GM12878 (cell line): ENCODE measurements at regions not wholly inside any gene's neighbourhood (a gene's known extent, or its start where the extent isn't known, plus 50 kb on each side); places are given as distances from the start of the nearest gene placed in this dataset.

Experiments used
- ATAC-seq: fragments of 200-7000 bp; cut with Tn5 transposase; 3 replicates; pipeline ENCODE4 v1.9.1; 2020; ENCODE audit warnings: mild to moderate bottlenecking, moderate library complexity
- BruUV-seq: library from RNA; stranded (reverse); fragments of 400-500 nt; replicated peaks from 2 replicates; lab custom pipeline; 2021; lab: Mats Ljungman, UMichigan
- CTCF ChIA-PET: fragments of 300-600 bp; sonication (Branson Sonifier 250); formaldehyde crosslinking; extraction: SDS; loops from one replicate; lab custom pipeline; 2021; ENCODE audit warnings: inconsistent platforms; lab: Yijun Ruan, JAX
- POLR2A ChIA-PET: fragments of 350-600 bp; formaldehyde crosslinking; extraction: SDS; loops from one replicate; lab custom pipeline; 2021; ENCODE audit warnings: inconsistent platforms; lab: Charles Lee
- RAD21 ChIA-PET: fragments of 300-600 bp; sonication (Branson Sonifier 250); formaldehyde crosslinking; loops from one replicate; lab custom pipeline; 2023; ENCODE audit warnings: antibody characterized with exemption; ENCODE audit not compliant: unreplicated experiment; lab: Charles Lee
- SMC1A ChIA-PET: fragments of 300-600 bp; sonication (Branson Sonifier 250); formaldehyde crosslinking; loops from one replicate; lab custom pipeline; 2023; ENCODE audit not compliant: unreplicated experiment, uncharacterized antibody; lab: Charles Lee
- DNase-seq: peaks from one replicate; pipeline ENCODE4 v3.0.0-alpha.2; 2011; ENCODE audit warnings: low read depth, low spot score
- FAIRE-seq: peaks from 3 replicates; lab custom pipeline; 2011; peaks lifted over from hg19 to GRCh38; lab: Jason Lieb, UNC
- H2AFZ ChIP-seq: 2 replicates; pipeline ENCODE4 v1.6.0; 2011; ENCODE audit warnings: low read depth, low read length, control low read depth; ENCODE audit not compliant: control insufficient read depth
- H3K27ac ChIP-seq: 2 replicates; pipeline ENCODE4 v1.5.1; 2011; ENCODE audit warnings: control low read depth; ENCODE audit not compliant: control insufficient read depth, insufficient read depth
- H3K27me3 ChIP-seq, 2 experiments: replicated peaks in 1 of 2; 2 replicates each; pipeline versions ENCODE4 v1.6.0 to v1.6.1; 2011; ENCODE audit warnings: low read length in 1 of 2; ENCODE audit not compliant: control insufficient read depth in 2 of 2, insufficient read depth in 2 of 2
- H3K36me3 ChIP-seq, 2 experiments: 2 replicates each; pipeline ENCODE4 v1.5.1; 2011; ENCODE audit warnings: low read length in 1 of 2; ENCODE audit not compliant: control insufficient read depth in 2 of 2, insufficient read depth in 2 of 2
- H3K4me1 ChIP-seq: 2 replicates; pipeline ENCODE4 v1.6.1; 2011; ENCODE audit warnings: mild to moderate bottlenecking, low read length, moderate library complexity, mixed read lengths; ENCODE audit not compliant: control insufficient read depth, insufficient read depth
- H3K4me2 ChIP-seq: 2 replicates; pipeline ENCODE4 v1.6.0; 2011; ENCODE audit warnings: control low read depth; ENCODE audit not compliant: control insufficient read depth, insufficient read depth
- H3K4me3 ChIP-seq: fragments of 200-600 bp; sonication (generic); 2 replicates; pipeline ENCODE4 v1.5.1; 2016
- H3K79me2 ChIP-seq: 2 replicates; pipeline ENCODE4 v1.6.0; 2011; ENCODE audit warnings: low read length; ENCODE audit not compliant: control insufficient read depth, insufficient read depth
- H3K9ac ChIP-seq: 2 replicates; pipeline ENCODE4 v1.8.0; 2011; ENCODE audit warnings: low read length, control low read depth, mixed read lengths; ENCODE audit not compliant: control insufficient read depth, insufficient read depth
- H3K9me3 ChIP-seq: replicated peaks from 3 replicates; pipeline ENCODE4 v1.5.1; 2011; ENCODE audit warnings: mild to moderate bottlenecking, low read length; ENCODE audit not compliant: control insufficient read depth, insufficient read depth
- H4K20me1 ChIP-seq: 2 replicates; pipeline ENCODE4 v1.6.0; 2011; ENCODE audit not compliant: control insufficient read depth, insufficient read depth
- BCLAF1 ChIP-seq: fragments of 450-650 bp; IDR thresholded peaks from 2 replicates; pipeline ENCODE4 v1.6.1; 2017; ENCODE audit warnings: antibody characterized with exemption, mild to moderate bottlenecking, moderate library complexity
- DPF2 ChIP-seq: fragments of 450-650 bp; IDR thresholded peaks from 2 replicates; pipeline ENCODE4 v1.6.1; 2017; ENCODE audit warnings: mild to moderate bottlenecking
- ESRRA ChIP-seq: IDR thresholded peaks from 2 replicates; pipeline ENCODE4 v1.6.1; 2012; ENCODE audit warnings: mild to moderate bottlenecking, low read length, improper control_type of control experiment
- JUND ChIP-seq: IDR thresholded peaks from 2 replicates; pipeline ENCODE4 v1.6.1; 2012; ENCODE audit warnings: low read depth, mild to moderate bottlenecking, low read length, improper control_type of control experiment, moderate library complexity
- MAX ChIP-seq: IDR thresholded peaks from 2 replicates; pipeline ENCODE4 v1.6.1; 2012; ENCODE audit warnings: low read depth, low read length, improper control_type of control experiment
- MYC ChIP-seq: IDR thresholded peaks from 2 replicates; pipeline ENCODE4 v1.6.1; 2011; ENCODE audit warnings: mild to moderate bottlenecking, low read length, moderate library complexity, inconsistent platforms; ENCODE audit not compliant: insufficient read depth, insufficient replicate concordance, insufficient read length, severe bottlenecking
- NBN ChIP-seq: fragments of 450-650 bp; IDR thresholded peaks from 2 replicates; pipeline ENCODE4 v1.6.1; 2016
- RB1 ChIP-seq: fragments of 450-650 bp; formaldehyde crosslinking; IDR thresholded peaks from 2 replicates; pipeline ENCODE4 v1.6.1; 2017; ENCODE audit warnings: mild to moderate bottlenecking, borderline replicate concordance
- SIN3A ChIP-seq: IDR thresholded peaks from 2 replicates; pipeline ENCODE4 v1.6.1; 2012; ENCODE audit warnings: low read depth, low read length, improper control_type of control experiment
- SP1 ChIP-seq: IDR thresholded peaks from one replicate; pipeline ENCODE4 v1.6.1; 2011; ENCODE audit warnings: low read depth, low read length
- STAT1 ChIP-seq: fragments of 450-650 bp; conservative IDR thresholded peaks from 2 replicates; pipeline ENCODE4 v1.6.1; 2014; ENCODE audit warnings: antibody characterized with exemption, mild to moderate bottlenecking
- TAF1 ChIP-seq: IDR thresholded peaks from 2 replicates; pipeline ENCODE4 v1.6.1; 2011; ENCODE audit warnings: mild to moderate bottlenecking, low read depth, low read length, borderline replicate concordance
- ZBTB33 ChIP-seq: fragments of 450-650 bp; IDR thresholded peaks from 2 replicates; pipeline ENCODE4 v1.6.1; 2017; ENCODE audit warnings: mild to moderate bottlenecking
- ZNF217 ChIP-seq: fragments of 450-650 bp; IDR thresholded peaks from 2 replicates; pipeline ENCODE4 v1.6.1; 2017; ENCODE audit warnings: antibody characterized with exemption, mild to moderate bottlenecking
- WGBS: methylation state at CpG from one replicate; pipeline ENCODE4 v1.1.6; 2016; ENCODE audit warnings: low lambda C conversion rate; ENCODE audit not compliant: insufficient replicate concordance, insufficient coverage; ENCODE audit errors: missing lambda C conversion rate; 5-methylcytosine and 5-hydroxymethylcytosine counted together
- in situ Hi-C: fragments of 300-500 bp; cut with MboI; formaldehyde crosslinking; loops from 9 replicates; pipeline ENCODE4 v1.14.3; 2018; ENCODE audit warnings: mixed read lengths
- intact Hi-C: fragments of 100-400 bp; cut with micrococcal nuclease; formaldehyde crosslinking; loops from one replicate; pipeline ENCODE4 v1.14.2; 2022; ENCODE audit not compliant: unreplicated experiment

GRCh38 chr20:50416269-50417022 is 93.7 kb upstream of the PTPN1 start:
- Histone ChIP-seq H4K20me1 (no peaks in the 10 kb centered on the region), H3K4me3 (no peak overlapping the region), H3K27ac (no peak overlapping the region), H3K36me3 (no peaks in the 10 kb centered on the region), H3K4me1 (no peaks in the 10 kb centered on the region), H3K4me2 (no peak overlapping the region), H3K9ac (no peak overlapping the region), H3K27me3 (no peaks in the 10 kb centered on the region; a peak in 1 of 4 replicates), H2AFZ (no peak overlapping the region), H3K9me3 (peaks cover under 1% of the 10 kb centered on the region; the same call in 1 of the 3 replicates), H3K79me2 (no peaks in the 10 kb centered on the region)
- ChIA-PET POLR2A (interaction anchor here (0.5 kb wide), 1 partner anchor 356 kb away, joined by 4 read pairs; no protein-coding TSS in a partner anchor), CTCF (no interaction called here), RAD21 (no interaction called here), SMC1A (no interaction called here)
- intact Hi-C loops (no loop called here), in situ Hi-C loops (no loop called here)
- no peak for FAIRE-seq
- no peak for TF ChIP-seq SIN3A
- TF ChIP-seq ZNF217: no peak
- no peak for TF ChIP-seq NBN
- no peak for TF ChIP-seq RB1
- no peak for TF ChIP-seq MYC
- no peak for TF ChIP-seq MAX
- no TSS peak for BruUV-seq
- no peak for ATAC-seq
- DNase-seq: no peak
- WGBS: 39% methylated on average over 14 of the region's 14 CpGs

- in situ Hi-C loops (no loop called here), intact Hi-C loops (no loop called here)
- SMC1A ChIA-PET: no interaction called here
- POLR2A ChIA-PET: no interaction called here
- Histone ChIP-seq H4K20me1 (no peaks in the 10 kb centered on the region), H3K9ac (no peak overlapping the region), H3K27me3 (no peaks in the 10 kb centered on the region; a peak in 1 of 4 replicates), H2AFZ (no peak overlapping the region), H3K4me3 (no peak overlapping the region), H3K79me2 (no peaks in the 10 kb centered on the region), H3K36me3 (no peaks in the 10 kb centered on the region), H3K4me1 (no peaks in the 10 kb centered on the region), H3K27ac (no peak overlapping the region), H3K4me2 (no peak overlapping the region), H3K9me3 (peaks cover 2% of the 10 kb centered on the region; the same call in 1 of the 3 replicates)
- FAIRE-seq (no peak), DNase-seq (no peak), ATAC-seq (no peak)
- RAD21 ChIA-PET: no interaction called here
- CTCF ChIA-PET: no interaction called here
- 62% methylated on average over 5 of the region's 5 CpGs for whole genome bisulfite sequencing
- BruUV-seq: no TSS peak
- TF ChIP-seq JUND (no peak), BCLAF1 (no peak), SIN3A (no peak), ESRRA (no peak), TAF1 (no peak), STAT1 (no peak), SP1 (no peak), ZBTB33 (no peak), DPF2 (no peak)
Observed at GRCh38 chr20:50417023-50417329, 93.2 kb upstream of the PTPN1 start.
